Fibroblast of villous mesenchyme (primary cell): ENCODE measurements at regions not wholly inside any gene's neighbourhood (a gene's known extent, or its start where the extent isn't known, plus 50 kb on each side); places are given as distances from the start of the nearest gene placed in this dataset.

ENCODE experiments used
- DNase-seq: peaks from one replicate; pipeline ENCODE4 v3.0.0-alpha.2; 2010; ENCODE audit warnings: low read depth
- H3K4me3 ChIP-seq: 2 replicates; pipeline ENCODE4 v1.5.1; 2011; ENCODE audit warnings: low read depth, mild to moderate bottlenecking, low read length
- TF ChIP-seq, protein P1 (sequence below): IDR thresholded peaks from 2 replicates; pipeline ENCODE4 v1.5.1; 2012; ENCODE audit warnings: low read depth, mild to moderate bottlenecking, low read length; ENCODE audit not compliant: insufficient read depth

DNA sequence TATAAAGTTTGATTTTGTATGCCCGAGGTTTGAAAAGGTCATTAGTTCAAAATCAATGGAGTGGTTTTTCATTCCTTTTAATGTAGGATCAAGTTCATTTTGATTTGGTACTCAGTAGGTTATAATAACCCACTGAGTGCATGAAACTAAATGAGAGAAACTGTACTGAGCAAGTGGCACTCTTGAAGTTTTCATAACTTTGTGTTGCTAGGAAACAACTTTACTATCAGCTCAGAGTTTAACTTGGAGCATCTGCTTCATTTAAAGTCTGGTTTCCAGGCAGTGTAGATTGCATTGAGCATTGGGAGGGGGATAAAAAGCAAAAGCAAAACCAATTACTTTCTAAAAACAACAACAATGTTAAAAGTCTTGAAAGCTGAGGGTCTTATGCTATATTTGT is 1361.6 kb upstream of the CHAC2 start:
- TF ChIP-seq, protein P1, sequence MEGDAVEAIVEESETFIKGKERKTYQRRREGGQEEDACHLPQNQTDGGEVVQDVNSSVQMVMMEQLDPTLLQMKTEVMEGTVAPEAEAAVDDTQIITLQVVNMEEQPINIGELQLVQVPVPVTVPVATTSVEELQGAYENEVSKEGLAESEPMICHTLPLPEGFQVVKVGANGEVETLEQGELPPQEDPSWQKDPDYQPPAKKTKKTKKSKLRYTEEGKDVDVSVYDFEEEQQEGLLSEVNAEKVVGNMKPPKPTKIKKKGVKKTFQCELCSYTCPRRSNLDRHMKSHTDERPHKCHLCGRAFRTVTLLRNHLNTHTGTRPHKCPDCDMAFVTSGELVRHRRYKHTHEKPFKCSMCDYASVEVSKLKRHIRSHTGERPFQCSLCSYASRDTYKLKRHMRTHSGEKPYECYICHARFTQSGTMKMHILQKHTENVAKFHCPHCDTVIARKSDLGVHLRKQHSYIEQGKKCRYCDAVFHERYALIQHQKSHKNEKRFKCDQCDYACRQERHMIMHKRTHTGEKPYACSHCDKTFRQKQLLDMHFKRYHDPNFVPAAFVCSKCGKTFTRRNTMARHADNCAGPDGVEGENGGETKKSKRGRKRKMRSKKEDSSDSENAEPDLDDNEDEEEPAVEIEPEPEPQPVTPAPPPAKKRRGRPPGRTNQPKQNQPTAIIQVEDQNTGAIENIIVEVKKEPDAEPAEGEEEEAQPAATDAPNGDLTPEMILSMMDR = no peak
- DNase-seq = no peak
- no peak overlapping the region for H3K4me3 ChIP-seq

DNA sequence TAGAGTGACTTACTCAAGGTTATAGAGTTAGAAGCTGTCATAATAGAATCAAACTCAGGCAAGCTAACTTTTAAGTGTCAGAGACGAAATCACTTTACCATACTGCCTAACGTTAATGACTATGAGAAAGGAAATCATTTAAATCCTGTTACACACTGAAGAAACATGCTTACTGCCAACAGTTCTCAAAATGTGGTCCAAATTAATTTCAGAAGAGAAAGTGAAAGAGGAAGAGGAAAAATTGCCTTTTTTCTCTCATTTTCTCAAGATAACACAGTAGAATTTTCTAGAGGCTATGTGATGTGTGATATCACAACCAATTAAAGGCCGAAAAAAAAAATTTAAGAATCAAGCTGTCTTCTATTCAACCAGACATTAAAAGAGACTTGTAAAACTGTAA is 1362.7 kb upstream of the CHAC2 start:
- no peak for DNase-seq
- TF ChIP-seq, protein P1 = no peak

DNA sequence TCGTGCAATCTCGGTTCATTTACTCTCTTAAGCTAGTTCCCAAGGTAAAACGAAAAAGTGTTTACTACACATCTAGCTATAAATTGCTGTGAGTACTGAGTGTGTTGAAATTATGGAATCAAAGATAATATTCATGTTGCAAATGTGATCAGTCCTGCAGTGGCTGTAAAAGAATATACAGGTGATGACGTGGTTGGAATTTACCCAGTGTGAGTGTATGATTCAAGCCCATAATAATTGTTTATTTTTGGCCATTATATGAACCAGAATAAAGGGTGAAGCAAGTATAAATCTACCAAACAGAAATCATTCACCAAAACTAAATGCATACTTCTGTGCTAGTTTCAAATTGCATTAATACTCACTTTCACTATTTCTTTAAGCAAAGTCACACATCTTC is 1363.6 kb upstream of the CHAC2 start:
- DNase-seq = no peak
- TF ChIP-seq, protein P1 = no peak
- no peak overlapping the region for H3K4me3 ChIP-seq

More for the DNA sequence above, 1362.7 kb upstream of the CHAC2 start:
- no peak overlapping the region for H3K4me3 ChIP-seq

DNA sequence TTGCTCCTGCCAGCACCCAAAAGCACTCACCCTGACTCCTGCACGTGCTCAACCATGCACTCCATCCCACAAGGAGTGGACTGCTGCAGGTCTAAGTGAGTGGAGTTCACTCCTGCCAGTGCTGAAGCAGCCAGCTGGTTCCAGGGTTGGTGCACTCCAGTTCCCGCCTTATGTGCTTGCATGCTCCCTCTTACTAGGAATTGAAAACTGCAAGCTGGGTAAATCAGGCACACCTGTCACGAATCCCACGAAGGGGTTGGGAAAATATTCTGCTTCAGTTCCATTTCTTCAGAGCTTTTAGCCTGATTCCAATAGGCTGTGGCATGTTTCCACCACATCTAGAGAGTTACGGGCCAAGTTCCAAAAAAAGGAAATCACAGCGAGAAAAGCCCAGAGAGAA is 1365.5 kb upstream of the CHAC2 start:
- DNase-seq = no peak
- TF ChIP-seq, protein P1 = no peak

DNA sequence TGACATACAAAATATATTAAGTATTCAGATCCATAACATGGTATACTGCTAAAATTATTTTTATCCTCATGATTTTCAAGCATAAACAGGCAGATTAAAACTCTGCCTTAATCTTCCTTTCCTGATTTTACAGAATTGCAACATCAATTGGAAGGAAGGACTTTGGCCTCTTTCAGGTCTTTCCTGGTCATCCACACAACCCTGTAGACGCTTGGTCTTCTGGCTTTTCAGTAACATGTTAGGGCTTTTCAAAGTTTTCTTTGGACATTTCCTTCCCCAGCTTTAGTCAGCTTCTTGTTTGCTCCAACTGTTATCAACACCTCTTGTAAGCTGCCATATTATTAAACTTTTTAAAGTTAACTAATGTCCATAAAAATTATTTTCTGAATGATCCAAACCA is 1364.9 kb upstream of the NRXN1 start:
- TF ChIP-seq, protein P1 = no peak
- no peak overlapping the region for H3K4me3 ChIP-seq
- no peak for DNase-seq

More for the DNA sequence above, 1365.5 kb upstream of the CHAC2 start:
- no peak overlapping the region for H3K4me3 ChIP-seq

DNA sequence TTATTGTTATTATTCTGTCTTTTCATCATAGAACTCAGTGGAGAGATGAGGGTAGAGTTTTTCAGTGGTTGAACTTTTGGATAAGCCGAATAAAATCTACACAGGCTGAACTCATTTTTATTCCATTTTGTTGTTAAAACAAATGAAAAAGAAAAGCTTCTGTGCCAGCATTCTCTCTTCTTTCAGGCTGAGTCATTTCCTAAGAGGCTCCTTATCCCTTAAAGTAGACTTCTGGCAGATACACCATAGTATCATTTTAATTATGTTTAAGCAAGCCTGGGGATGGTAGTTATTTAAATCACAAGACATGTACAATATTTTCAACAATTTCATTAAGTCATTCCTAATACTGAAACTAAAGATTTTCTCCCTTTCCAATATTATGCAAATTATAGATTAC is 1364.0 kb upstream of the NRXN1 start:
- DNase-seq = no peak
- no peak overlapping the region for H3K4me3 ChIP-seq
- TF ChIP-seq, protein P1 = no peak

DNA sequence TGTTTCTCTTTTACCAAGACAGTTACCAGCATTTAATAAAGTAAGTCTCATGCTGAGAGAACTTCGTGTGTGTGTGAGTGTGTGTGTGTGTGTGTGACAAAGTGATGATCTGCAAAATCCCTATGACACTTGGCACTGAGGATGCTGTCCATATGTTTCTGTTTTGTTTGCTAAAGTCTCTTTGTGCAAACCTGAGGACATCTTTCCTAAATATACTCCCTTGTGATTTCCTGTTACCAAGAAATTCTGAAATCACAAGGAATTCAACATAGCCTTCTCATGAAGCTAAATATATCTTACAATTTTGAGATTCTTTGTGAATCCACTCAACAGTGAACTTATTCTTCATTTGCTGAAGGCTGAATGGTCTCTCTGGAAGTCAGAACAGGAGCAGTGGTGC is 1359.7 kb upstream of the NRXN1 start:
- no peak overlapping the region for H3K4me3 ChIP-seq
- no peak for DNase-seq
- TF ChIP-seq, protein P1 = no peak
